Activated T-cell treated with anti-CD3 and anti-CD28 coated beads, Interleukin-2, amount 50 U/mL, for 4 hours (primary cell): ENCODE measurements at regions not wholly inside any gene's neighbourhood (a gene's known extent, or its start where the extent isn't known, plus 50 kb on each side); places are given as distances from the start of the nearest gene placed in this dataset.

Experiments
- ATAC-seq, 2 donors: fragments of 200-7000 bp; cut with Tn5 transposase; one replicate each; pipeline ENCODE4 v1.10.0; 2021
- DNase-seq: peaks from one replicate; pipeline ENCODE4 v3.0.0-alpha.2; 2020
- H3K27me3 Mint-ChIP-seq: one replicate; pipeline ENCODE4 v1.8.0; 2021; ENCODE audit warnings: low read depth, mixed read lengths
- H3K36me3 Mint-ChIP-seq: one replicate; pipeline ENCODE4 v1.8.0; 2022; ENCODE audit warnings: mixed read lengths; ENCODE audit not compliant: insufficient read depth
- H3K4me1 Mint-ChIP-seq: one replicate; pipeline ENCODE4 v1.8.0; 2021; ENCODE audit warnings: low read depth, mixed read lengths
- H3K4me3 Mint-ChIP-seq: one replicate; pipeline ENCODE4 v1.8.0; 2021; ENCODE audit warnings: mild to moderate bottlenecking, moderate library complexity, mixed read lengths
- H3K9me3 Mint-ChIP-seq: one replicate; pipeline ENCODE4 v1.8.0; 2021; ENCODE audit warnings: mixed read lengths

- Mint-ChIP-seq H3K36me3 (no peaks in the 10 kb centered on the region), H3K4me1 (no peaks in the 10 kb centered on the region), H3K9me3 (peaks cover 10% of the 10 kb centered on the region), H3K27me3 (no peaks in the 10 kb centered on the region), H3K4me3 (no peak overlapping the region)
- no peak for DNase-seq
- ATAC-seq = no peak
Measured at GRCh38 chr6:139557547-139557946, 183.1 kb upstream of the CITED2 start.

DNA sequence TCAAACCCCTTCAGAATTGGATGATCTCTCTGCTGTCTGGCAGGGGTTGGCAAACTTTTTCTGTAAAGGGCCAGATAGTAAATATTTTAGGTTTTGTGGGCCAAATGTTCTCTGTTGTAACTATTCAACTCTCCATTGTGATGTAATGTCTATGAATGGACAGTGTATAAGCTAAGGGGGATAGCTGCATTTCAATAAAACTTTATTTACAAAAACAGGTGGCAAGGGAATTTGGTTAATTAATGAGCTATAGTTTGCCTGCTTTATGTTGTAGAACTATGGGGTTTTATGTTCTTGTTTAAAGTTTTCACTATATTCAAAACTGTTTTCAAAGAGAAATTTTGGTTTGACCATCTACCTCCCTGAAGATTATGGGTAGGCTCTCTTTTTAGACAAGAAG lies 182.1 kb upstream of the CITED2 start:
- Mint-ChIP-seq H3K27me3 (no peaks in the 10 kb centered on the region), H3K36me3 (no peaks in the 10 kb centered on the region), H3K4me3 (no peak overlapping the region), H3K9me3 (peaks cover 10% of the 10 kb centered on the region), H3K4me1 (no peaks in the 10 kb centered on the region)
- no peak for ATAC-seq
- DNase-seq = no peak

GRCh38 chr6:139553916-139554315 lies 179.5 kb upstream of the CITED2 start:
- no peak overlapping the region for H3K4me3 Mint-ChIP-seq
- no peaks in the 10 kb centered on the region for H3K4me1 Mint-ChIP-seq
- no peak for ATAC-seq
- H3K27me3 Mint-ChIP-seq = no peaks in the 10 kb centered on the region
- no peaks in the 10 kb centered on the region for H3K9me3 Mint-ChIP-seq
- no peaks in the 10 kb centered on the region for H3K36me3 Mint-ChIP-seq
- DNase-seq = no peak

- ATAC-seq (no peak), DNase-seq (no peak)
- Mint-ChIP-seq H3K36me3 (no peaks in the 10 kb centered on the region), H3K27me3 (no peaks in the 10 kb centered on the region), H3K9me3 (no peaks in the 10 kb centered on the region), H3K4me3 (no peak overlapping the region), H3K4me1 (no peaks in the 10 kb centered on the region)
Measured at GRCh38 chr6:139551376-139551775, 176.9 kb upstream of the CITED2 start.

DNA sequence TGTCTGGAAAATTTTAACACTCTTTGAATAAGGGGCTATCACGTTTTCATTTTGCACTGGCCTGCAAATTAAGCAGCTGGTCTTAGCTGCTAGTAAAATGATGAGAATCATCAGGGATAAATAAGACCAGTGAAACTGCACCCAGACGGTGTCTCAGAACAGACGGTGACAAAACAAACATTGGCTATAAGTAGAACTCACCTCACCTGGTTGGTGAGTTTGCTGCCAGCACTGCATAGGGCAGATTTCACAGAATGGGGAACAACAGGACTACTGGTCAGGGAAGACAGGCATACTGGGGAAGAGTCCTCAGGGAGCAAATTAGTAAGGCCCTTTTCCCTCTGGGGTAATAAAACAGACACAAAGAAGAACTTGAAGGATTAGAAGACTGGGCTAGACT lies 175.9 kb upstream of the CITED2 start:
- H3K4me3 Mint-ChIP-seq = no peak overlapping the region
- no peak for ATAC-seq

GRCh38 chr6:139549561-139550070 lies 175.2 kb upstream of the CITED2 start:
- ATAC-seq = no peak
- DNase-seq = no peak
- no peak overlapping the region for H3K4me3 Mint-ChIP-seq
- H3K27me3 Mint-ChIP-seq = no peaks in the 10 kb centered on the region
- H3K36me3 Mint-ChIP-seq = no peaks in the 10 kb centered on the region
- H3K4me1 Mint-ChIP-seq = peaks cover 4% of the 10 kb centered on the region
- H3K9me3 Mint-ChIP-seq = no peaks in the 10 kb centered on the region

More for the DNA sequence above, 175.9 kb upstream of the CITED2 start:
- DNase-seq = no peak
- H3K9me3 Mint-ChIP-seq = no peaks in the 10 kb centered on the region
- H3K27me3 Mint-ChIP-seq = no peaks in the 10 kb centered on the region
- H3K4me1 Mint-ChIP-seq = peaks cover 3% of the 10 kb centered on the region
- no peaks in the 10 kb centered on the region for H3K36me3 Mint-ChIP-seq

GRCh38 chr6:139547804-139548203 lies 173.4 kb upstream of the CITED2 start:
- no peaks in the 10 kb centered on the region for H3K36me3 Mint-ChIP-seq
- no peaks in the 10 kb centered on the region for H3K9me3 Mint-ChIP-seq
- DNase-seq (no peak), ATAC-seq (no peak)
- H3K27me3 Mint-ChIP-seq = no peaks in the 10 kb centered on the region
- peaks cover 4% of the 10 kb centered on the region for H3K4me1 Mint-ChIP-seq
- no peak overlapping the region for H3K4me3 Mint-ChIP-seq

- DNase-seq = no peak
- no peaks in the 10 kb centered on the region for H3K36me3 Mint-ChIP-seq
- no peaks in the 10 kb centered on the region for H3K9me3 Mint-ChIP-seq
- H3K4me1 Mint-ChIP-seq = peaks cover 4% of the 10 kb centered on the region
- no peak for ATAC-seq
- no peak overlapping the region for H3K4me3 Mint-ChIP-seq
- no peaks in the 10 kb centered on the region for H3K27me3 Mint-ChIP-seq
Measured at GRCh38 chr6:139547122-139547776, 172.8 kb upstream of the CITED2 start.

DNA sequence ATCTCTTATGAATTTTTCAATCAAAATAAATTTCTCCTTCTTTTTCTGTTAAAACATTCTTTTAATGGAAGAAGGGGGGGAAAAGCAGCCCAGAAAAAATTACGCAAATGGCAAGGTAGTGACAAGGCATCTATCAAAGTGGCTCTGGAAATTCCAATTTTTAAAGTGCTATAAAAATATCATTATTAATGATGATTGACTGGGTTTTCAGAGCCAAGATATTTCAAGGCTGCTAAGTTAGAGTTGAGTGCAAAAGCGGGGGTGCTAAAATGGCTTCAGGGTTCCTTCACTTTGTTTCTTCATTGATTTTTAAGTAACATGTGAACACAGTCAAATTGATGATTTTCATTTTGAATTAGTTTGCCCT lies 171.6 kb upstream of the CITED2 start:
- no peak for ATAC-seq
- no peaks in the 10 kb centered on the region for H3K9me3 Mint-ChIP-seq
- no peak overlapping the region for H3K4me3 Mint-ChIP-seq
- no peaks in the 10 kb centered on the region for H3K27me3 Mint-ChIP-seq
- peaks cover 8% of the 10 kb centered on the region for H3K4me1 Mint-ChIP-seq
- no peaks in the 10 kb centered on the region for H3K36me3 Mint-ChIP-seq
- no peak for DNase-seq

DNA sequence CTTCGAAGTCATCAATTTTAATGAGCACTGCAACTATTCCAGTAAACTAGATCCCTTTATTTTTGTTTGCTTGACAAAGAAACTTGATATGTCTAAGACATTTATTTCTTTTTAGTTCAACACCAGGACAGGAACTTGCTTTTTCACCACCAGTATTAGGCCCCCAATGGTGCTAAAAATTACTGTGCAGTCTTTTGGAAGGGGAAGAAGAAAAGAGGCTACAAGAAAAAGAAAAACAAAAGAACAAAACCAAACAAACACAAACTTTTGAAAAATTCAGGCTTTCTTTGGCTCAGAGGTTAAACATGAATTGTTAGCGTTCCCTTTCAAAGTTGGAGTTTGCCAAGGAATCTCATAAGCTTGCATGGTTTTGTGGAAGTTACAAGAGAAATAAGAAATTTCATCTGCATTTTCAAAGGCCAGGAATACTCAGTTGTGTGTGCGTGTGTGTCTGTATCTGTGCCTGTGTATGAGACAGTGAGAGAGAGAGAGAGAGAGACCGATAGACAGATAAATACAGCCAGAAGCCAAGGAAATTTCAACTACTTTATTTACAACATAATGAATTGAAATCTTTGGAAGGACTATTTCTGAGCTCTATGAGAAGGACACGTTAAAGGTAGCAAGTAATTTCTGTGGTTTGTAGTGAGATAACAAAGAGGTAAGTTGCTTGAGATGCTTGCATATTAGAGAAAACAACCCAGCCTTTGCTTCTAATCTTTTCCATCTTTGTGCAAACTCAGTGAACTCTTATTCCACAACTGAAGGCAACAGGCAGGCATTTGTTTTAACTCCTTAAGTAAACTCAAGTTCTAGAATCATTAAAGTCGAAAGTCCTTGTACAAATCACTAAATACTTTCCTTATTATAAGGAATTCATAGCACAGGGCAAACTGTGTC lies 171.0 kb upstream of the CITED2 start:
- H3K36me3 Mint-ChIP-seq = peaks cover 1% of the 10 kb centered on the region
- no peak for ATAC-seq
- no peaks in the 10 kb centered on the region for H3K27me3 Mint-ChIP-seq
- DNase-seq = no peak
- peaks cover 14% of the 10 kb centered on the region for H3K4me1 Mint-ChIP-seq
- H3K4me3 Mint-ChIP-seq = no peak overlapping the region
- no peaks in the 10 kb centered on the region for H3K9me3 Mint-ChIP-seq

- no peak for DNase-seq
- Mint-ChIP-seq H3K27me3 (no peaks in the 10 kb centered on the region), H3K4me1 (peaks cover 22% of the 10 kb centered on the region), H3K36me3 (peaks cover 2% of the 10 kb centered on the region), H3K4me3 (no peak overlapping the region), H3K9me3 (no peaks in the 10 kb centered on the region)
- ATAC-seq = no peak
Measured at GRCh38 chr6:139544701-139545057, 170.2 kb upstream of the CITED2 start.

GRCh38 chr6:139542351-139542750 lies 167.9 kb upstream of the CITED2 start:
- Mint-ChIP-seq H3K4me3 (no peak overlapping the region), H3K27me3 (no peaks in the 10 kb centered on the region), H3K36me3 (peaks cover 2% of the 10 kb centered on the region), H3K9me3 (no peaks in the 10 kb centered on the region), H3K4me1 (peaks cover 30% of the 10 kb centered on the region)
- DNase-seq (no peak), ATAC-seq (no peak)

DNA sequence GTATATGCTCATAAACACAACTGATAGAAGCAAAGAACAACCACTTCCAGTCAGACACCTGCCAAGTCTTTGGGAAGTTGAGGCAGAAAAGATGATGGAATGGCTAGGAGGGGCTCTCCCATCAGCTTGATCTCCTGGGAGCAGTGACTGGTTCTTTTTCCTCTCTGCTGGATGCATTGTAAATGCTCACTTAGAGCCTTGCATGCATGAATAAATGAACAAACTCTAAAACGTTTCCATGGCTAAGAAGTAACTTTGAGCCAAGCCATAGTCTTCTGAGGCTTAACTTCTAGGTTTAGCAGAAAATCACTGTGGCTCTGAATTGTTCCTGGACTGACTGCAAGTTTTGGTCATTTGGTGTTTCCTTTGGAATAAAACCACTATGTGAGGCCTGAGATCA lies 166.4 kb upstream of the CITED2 start:
- DNase-seq = no peak
- Mint-ChIP-seq H3K27me3 (no peaks in the 10 kb centered on the region), H3K36me3 (peaks cover 2% of the 10 kb centered on the region), H3K9me3 (no peaks in the 10 kb centered on the region), H3K4me1 (peaks cover 40% of the 10 kb centered on the region), H3K4me3 (peak overlapping the region; percentile 17)
- no peak for ATAC-seq

DNA sequence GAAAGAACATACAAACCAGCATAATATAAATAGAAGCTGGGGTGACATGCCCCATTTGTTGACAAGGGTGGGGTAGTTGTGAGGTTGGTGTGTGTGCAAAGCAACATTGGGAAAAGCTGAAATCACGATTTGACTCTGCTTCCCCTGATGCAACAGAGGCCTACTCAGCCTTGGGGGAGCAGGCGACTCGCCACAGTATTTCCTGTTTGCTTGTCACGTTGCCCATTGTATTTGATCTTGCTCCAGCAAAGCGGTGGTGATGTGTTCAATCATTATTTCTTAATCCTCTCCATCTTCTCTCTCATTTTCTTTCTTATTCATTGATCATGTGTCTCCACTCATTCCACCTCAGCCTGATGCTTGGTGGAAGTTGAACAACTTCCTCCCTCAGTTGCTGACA lies 165.8 kb upstream of the CITED2 start:
- peak; percentile 69 to 90 for ATAC-seq
- H3K9me3 Mint-ChIP-seq = no peaks in the 10 kb centered on the region
- peak; percentile 32 for DNase-seq
- H3K4me3 Mint-ChIP-seq = peak overlapping the region; percentile 17
- H3K4me1 Mint-ChIP-seq = peaks cover 40% of the 10 kb centered on the region
- no peaks in the 10 kb centered on the region for H3K27me3 Mint-ChIP-seq
- H3K36me3 Mint-ChIP-seq = peaks cover 2% of the 10 kb centered on the region

DNA sequence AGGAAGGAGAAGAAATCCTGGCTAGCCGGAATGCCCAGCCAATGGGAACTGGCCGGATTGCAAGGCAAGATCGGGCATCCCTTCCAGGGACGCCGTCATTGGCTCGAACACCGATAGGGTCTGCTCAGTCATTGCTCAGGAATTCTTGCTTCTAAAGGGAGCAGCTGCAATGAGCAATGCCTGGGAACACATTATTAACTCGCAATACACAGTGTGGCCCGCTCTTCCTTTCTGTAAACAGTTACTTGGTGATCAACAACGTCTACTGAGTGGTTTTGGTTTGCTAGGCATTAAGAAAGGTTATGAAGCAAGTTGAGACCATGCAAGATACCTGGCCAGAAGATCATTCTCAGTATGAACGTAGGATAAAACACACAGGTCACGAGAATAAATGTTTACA lies 165.4 kb upstream of the CITED2 start:
- peak in 1 of 2 donors; percentile 10 for ATAC-seq
- Mint-ChIP-seq H3K4me3 (no peak overlapping the region), H3K4me1 (peaks cover 41% of the 10 kb centered on the region), H3K36me3 (peaks cover 2% of the 10 kb centered on the region), H3K27me3 (no peaks in the 10 kb centered on the region), H3K9me3 (no peaks in the 10 kb centered on the region)
- DNase-seq = no peak
